Superior temporal gyrus (tissue), 1 donor: ENCODE measurements at regions not wholly inside any gene's neighbourhood (a gene's known extent, or its start where the extent isn't known, plus 50 kb on each side); places are given as distances from the start of the nearest gene placed in this dataset.

ENCODE experiments used
- DNase-seq: peaks from one replicate; pipeline ENCODE4 v3.0.0-alpha.2; 2016; ENCODE audit errors: extremely low spot score

DNA sequence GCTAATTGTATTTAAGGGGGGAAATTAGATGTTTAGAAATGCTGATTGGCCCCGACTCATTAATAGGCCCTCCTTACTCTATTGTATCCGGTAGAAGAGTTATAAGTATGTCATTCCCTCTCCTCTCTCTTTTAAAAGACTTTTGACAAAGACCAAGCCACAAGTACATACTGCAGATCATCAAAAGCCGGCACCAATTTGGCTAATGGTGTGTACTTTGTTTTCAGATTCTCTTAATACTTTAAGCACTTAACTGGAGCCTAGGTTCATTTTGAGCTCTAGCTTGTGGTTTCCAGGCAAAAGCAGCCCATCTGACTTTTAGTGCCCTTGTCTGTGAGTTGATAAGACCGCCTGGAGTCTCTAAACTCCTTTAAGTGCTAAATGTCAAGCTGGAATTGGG is 210.0 kb upstream of the LYZL1 start:
- no peak for DNase-seq

DNA sequence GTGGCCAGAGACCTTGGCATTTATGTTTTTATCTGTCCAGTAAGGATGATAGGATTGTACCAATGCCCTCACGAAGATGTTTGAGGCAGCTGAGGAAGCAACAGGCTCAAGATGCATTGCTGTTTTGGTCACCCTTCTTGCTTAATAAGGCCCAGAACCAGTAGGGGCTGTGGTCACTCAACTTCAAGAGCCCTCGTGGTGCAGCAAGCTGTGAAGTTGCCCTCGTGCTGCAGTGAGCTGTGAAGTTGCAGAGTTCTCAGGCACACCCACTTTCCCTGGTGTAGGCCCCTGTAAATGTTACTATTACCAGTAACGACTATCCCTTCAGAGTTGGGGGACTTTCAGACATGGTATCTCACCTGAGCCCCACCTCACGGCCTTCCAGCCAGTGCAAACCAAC is 207.6 kb upstream of the LYZL1 start:
- no peak for DNase-seq

DNA sequence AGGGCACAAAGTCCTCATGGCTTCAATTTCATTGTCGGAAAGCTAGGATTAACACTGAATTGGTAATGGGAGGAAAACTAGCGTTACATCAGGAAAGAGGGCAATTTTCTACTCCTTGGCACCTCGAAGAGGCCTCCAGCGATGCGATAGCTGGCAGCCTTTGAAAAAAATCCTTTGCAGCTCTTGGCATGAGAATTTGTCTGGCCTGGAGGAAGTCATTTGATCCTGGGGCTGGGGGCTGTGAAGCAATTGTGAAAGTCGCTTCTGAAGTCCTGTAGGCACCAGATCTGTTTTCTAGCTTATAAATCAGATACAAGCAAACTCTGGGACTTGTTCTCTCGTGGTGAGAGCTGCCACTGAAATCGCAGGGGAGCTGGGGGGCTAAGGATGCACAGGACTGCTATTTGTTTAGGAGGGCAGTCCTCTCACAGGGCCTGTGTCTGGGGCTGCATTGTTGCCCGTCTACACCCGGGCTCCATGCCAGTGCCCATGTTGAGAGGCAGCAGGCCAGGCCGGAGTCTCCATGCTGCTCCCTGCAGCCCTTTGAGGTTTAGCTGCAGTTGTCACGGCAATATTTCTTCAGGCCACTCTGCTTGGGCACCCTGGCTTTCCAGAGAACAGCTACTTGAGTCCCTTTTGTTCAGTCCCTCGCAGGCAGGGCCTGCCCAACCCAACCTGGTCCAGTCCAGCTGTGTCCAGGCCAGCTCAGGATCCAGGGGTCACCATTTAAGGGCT is 206.8 kb upstream of the LYZL1 start:
- no peak for DNase-seq

DNA sequence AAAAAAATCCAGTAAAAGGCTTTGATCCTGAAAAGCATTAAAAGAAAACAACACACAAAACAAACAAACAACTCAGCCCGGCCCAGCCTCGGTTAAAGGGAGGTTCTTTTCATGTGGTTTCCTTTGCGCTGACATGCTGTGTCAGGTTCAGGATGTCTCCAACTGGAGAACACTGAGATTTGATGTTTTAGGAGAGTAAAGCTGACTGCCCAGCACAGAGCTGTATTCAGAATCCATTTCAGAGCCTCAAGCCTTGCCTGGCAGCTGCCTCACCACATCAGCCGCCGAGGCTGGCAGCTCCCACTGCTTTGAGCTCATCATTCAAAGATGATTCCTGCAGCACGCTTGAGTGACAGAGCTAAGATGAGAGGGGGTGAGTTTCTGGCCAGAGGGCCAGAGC is 205.8 kb upstream of the LYZL1 start:
- DNase-seq: peak; percentile 34

DNA sequence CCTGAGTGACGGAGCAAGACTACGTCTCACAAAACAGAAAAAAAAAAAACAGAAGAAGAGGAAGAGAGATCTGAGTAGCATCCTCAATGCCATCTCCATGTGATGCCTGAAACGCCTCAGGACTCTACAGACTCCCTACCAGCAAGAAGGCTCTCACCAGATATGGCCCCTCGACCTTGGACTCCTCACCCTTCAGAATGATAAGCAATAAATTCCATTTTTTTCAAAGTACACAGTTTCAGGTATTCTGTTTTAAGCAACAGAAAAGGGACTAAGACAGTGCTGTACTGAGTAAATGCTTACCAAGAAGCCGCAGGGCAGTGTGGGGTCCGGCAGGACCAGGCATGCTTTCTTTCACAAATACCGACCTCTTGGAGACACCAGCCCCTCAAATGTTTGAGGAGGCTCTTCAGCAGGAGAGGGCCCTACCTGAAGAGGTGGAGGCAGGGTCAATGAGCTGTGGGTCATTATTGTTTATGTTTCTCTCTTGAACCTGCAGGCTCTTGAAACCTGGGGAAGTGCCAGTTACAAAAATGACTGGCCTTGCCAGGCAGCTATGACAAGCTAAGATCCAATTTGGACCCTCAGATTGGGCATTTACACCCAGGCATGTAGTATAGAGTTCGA is 204.1 kb upstream of the LYZL1 start:
- no peak for DNase-seq

DNA sequence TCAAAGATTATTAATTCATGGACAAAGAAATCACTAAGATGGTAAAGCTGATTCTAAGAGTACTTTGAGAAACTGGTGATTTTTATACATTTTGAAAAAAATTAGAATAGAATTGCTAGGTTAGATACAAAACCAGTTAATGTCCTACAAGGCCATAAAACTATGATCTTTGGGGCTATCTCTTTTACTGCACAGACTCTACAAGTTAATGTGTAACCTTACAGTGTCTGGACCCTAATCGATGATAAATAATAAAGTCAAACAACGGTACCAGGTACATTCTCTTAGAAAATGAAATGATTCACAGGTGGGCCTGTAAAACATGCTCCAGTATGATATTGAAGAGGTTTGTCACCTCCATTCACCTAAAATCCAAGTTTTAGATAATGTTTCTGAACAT is 199.8 kb upstream of the LYZL1 start:
- no peak for DNase-seq

DNA sequence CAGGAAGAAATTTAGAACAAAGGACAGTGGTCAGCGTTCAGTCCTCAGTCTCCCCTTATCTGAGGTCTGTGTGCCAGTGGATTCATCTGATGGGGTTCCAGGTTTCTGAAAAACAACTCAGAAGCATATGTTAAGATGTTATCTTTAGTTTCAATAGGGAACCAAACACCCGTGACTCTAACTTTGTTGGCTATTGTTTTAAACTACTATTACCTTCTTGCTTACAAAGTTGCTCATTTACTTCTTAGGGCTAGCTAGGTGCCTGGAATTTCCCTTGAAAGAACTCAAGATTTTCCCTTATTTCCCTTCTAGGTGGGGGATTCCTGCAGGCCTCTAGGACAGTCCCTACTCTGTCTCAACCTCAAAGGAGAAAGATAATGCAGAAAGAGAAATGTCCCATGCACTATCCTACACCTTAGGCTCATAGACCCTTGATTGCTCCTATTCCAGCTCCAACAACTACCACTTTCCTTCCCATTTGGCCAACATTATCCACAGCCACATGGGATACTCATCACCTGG is 192.5 kb upstream of the LYZL1 start:
- no peak for DNase-seq

DNA sequence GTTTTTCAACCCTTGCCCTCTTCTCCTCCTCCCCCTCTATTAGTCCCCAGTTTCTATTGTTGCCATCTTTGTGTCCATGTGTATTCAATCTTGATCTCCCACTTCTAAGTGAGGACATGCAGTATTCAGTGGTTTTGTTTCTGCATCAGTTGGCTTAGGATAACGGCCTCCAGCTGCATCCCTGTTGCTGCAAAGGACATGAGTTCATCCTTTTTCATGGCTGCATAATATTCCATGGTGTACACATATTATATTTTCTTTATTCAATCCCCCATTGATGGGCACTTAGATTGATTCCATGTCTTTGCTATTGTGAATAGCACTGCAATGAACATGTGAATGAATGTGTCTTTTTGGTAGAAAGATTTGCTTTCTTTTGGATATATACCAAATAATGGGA is 190.4 kb upstream of the LYZL1 start:
- no peak for DNase-seq

DNA sequence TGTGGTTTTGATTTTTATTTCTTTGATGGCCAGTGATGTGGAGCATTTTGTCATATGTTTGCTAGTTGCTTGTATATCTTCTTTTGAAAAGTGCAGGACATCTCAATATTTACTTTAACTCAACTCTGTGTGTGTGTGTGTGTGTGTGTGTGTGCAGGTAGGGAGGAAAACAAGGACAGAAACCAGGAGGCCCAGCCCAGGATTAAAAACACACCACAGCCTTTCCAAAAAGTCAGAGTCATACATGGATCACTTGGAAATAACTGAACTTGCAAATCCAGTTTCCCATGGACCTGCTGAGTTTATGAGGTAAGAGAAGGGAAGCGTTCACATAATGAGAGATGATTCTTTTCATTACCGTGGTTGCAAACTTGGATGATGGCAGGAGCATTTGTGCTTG is 189.9 kb upstream of the LYZL1 start:
- DNase-seq: no peak

DNA sequence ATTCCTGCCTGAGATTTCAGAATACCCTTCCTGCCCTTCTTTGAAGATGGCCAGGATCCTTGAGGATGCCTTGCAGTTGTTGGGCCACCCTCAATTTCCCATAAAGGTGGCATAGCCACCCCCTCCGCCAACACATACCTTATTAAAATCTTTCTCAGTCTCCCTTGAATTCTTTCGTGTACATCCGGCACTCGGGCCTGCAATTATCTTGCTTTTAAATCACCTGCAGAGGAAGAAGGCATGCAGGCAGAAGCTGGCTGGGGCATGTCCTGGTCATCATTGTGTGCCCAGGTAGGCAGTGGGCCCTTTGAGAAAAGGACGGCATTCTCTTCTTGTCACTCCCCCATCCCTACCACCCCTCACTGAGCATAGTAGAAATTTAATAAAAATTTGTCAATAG is 189.5 kb upstream of the LYZL1 start:
- DNase-seq: no peak

DNA sequence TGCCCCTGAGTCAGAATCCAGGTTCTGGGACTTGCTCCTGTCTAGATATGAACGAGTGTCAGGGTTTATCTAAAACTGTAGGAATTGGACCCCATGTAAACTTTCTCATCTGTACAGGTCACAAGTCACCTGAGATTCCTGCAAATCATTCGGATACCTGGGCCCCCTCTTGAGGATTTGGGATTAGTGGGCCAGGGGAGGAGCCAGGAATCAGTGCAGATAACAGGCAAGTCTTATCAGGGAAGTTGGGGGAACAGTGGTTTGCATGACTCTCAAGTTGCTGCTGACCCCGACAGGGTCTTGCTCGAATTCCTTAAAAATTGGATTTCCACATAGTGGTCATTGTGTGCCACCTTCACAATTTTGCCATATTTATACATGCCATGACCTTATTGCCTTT is 188.4 kb upstream of the LYZL1 start:
- no peak for DNase-seq

DNA sequence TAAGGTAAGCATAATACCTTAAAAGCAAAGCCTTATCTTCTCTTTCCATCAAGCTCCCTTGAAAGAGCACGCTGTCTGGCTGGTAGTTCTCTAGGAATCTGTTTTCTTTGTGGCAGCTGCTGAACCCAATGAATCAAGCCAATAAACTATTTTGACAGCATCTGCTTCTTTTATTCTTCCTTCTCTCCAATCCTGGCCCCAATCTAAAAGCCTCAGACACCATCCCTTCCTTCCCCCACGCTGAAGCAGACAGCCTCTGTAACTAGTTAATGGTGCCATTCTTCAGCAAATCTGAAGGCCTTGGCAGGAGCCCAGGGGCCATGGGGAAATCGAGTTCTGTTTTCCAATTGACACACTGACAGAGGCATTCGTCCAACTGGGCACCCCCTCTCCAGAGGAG is 186.6 kb upstream of the LYZL1 start:
- no peak for DNase-seq

DNA sequence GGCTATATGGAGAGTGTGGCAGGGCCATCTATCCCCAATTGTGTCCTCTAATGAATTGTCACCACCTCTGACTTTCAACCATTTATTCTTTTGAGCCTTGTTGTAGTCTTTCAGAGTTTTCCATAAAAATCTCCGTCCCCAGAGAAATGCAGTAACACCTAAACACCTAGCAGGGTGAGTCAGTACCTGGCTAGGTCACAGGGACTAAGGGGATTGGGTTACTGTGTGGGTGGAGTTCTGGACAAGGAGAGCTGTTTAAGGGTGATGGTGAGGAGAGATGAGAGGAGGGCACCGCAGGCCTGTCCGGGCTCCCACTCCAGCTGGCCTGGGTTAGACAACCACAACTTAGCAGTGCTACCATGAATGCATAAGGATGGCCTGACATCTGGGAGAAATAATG is 186.2 kb upstream of the LYZL1 start:
- DNase-seq: no peak

DNA sequence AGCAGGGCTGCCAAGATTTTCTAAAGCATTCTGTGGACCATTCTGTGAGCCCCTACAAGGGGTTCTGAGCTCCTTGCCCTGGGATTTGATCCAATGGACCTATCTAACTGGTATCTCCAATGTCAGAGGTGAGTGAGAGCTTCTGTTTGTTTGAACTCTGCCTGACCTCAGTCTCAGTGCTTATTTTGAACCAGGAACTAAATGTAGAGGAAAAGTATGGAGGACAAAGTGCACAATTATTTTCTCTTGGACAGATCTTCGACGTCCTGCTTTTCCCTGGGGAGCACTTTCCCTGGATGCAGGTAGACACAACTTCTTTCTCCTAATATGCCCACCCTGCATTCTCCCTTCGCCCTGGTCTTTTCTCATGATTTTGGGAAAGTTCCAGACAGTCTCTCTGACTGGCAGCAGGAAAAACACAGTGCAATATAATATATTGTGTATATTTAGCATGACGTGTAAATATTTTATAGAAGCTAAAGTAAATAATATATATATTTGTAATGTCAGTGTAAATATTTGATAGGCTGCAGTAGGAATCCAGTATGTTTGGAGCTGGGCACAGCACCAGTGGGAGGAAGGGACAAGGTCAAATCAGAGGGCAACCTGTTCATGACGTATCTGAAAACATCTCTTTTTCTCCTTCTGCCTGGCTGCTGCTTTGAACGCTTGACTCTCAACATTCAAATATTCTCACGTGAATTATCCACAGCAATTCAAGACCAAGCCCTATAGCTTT is 184.0 kb upstream of the LYZL1 start:
- no peak for DNase-seq

DNA sequence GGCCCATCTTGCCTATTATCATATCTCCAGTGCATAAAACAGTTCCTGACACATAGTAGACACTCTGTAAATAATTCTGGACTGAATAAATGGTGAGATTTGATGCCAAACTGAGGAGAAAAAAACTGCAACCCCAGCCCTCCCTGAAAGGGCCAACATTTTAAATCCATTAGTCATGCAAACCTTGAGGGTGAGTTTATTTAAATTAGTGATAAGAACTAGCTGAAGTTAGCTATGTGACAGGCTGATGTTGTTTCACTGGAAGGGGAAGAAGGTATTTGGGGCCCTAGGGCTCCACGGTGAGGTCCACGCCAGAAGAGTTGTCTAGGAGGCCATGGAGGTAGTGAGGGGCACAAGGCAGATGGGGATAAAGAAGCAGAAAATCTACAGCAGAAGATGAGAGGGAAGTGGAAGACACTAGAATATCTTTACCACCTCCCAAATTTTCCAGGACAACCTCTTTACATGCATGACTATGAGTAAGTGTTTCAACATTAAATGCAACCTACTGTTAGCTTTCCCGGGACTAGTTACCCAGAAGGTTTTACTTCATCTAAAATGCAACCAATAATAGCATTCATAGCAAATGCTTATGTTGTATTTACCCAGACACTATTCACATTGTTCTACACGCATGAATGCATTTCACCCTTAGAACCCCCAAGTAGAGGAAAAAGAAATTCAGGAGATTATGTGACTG is 183.2 kb upstream of the LYZL1 start:
- DNase-seq: no peak

DNA sequence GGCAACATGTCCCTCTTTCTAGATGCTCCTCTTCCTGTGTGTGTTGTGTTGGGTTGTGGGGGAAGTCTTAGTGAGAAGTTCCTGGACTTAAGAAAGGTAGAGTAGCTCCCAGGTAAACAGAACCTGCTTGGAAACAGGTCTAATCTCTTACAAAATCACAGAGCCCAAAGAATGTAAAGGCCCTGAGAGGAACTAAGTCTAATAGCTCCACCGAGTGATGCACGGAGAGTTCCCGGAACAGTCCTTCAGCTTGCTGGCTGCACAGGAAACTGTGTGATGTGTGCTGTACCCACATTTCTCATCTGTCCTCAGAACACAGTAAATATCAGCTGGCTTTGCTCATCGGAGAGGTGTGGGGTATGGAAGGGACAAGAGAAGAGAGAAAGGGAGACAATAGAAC is 182.6 kb upstream of the LYZL1 start:
- no peak for DNase-seq

DNA sequence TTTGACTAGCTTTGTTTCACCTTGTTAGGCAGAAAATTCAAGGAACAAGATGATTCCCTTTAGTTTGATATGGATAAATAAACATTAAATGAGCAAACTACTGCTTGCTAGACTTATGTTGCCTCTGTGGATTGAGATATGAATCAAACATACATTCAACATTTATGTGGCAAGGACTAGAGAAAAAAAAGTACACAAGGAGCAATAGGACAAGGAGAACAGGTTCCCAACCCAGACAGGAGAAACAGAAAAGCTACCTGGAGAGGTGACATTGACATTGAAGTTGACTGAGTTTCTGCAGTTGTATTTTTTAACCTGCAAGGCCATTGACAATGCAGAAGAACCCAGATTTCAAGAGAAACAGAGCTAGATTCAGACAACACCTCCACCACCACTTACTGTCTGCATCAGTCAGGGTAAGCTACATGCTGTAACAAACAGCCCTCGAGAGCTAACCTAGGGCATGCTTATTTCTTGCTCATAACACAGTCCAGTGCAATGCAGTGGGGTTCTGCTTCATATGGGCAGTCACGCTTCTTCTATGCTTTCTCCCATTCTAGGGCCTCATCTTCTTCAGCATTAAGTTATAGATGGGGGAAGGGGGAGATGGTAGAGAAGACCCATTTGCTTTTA is 180.9 kb upstream of the LYZL1 start:
- no peak for DNase-seq

DNA sequence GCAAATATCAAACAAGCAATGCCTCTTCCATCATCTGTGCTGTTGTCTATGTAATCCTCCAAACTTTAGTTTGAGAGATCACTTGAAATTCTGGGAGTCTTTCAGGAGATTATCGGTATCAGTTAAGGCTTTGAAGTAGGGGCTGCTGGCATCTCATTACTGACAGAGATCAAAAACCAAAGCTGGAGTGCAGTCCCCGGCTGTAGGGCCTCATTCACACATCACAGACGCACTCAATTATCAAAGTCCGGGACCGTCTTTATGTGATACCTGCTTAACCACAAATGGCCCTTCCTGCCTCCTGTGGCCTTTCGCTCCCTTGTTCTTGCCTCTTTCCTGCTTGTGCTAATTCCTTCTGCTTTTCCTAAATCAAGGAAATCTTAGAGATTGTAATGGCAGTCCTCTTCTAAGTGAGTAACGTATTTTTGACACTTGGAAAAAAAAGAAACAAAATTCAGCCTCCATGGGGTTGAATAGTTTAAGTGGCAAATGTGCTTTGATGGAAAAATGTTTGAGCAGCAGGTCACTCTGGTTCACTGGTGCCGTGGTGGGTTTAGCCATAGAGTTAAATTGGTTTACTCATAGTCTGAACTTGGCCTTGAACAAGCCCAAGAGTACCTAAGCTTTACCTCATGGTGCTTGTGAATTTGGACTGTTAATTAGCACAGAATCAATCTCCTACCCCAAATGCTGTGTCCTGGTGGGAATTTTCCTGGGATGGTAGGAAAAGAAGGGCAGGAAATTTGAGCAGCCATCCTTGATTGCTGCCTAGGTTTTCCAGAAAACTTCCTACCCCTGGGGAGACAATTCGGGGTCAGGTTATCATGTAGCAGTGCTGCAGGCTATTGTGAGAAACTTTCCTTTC is 178.9 kb upstream of the LYZL1 start:
- no peak for DNase-seq

DNA sequence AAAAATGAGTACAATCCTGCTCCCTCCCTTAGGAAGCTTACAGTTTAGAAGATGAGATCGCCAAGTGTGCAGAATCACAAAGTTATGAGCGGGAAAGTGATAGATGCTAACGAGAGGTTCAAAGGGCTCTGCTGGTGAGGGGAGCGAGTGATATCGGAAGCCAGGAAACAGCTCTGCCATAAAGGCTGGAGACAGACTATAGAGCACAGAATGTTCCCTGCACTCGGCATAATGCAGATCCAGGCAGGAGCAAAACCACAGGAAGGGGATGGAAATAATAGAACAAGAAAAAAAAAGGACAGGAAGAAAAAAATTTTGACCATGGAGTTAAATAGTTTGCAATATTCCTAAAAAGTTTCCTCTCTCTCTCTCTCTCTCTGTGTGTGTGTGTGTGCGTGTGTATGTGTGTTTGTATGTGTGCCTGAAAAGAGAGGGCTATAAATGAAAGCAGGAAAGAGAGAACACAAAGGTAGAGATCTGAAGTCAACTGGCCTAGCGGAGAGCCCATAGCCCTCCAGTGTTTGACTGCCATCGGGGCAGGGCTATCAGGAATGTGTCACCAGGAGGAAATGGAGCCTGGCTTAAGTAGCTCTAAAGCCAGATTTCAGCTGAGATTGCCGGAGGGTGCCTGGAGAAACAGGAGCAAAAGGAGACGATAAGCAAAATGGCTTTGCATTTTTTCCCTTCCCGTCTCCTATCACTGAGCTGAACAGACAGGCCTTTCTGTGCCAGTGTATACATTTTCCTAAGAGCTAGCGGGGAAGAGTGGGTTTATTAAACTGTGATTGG is 175.8 kb upstream of the LYZL1 start:
- DNase-seq: no peak

DNA sequence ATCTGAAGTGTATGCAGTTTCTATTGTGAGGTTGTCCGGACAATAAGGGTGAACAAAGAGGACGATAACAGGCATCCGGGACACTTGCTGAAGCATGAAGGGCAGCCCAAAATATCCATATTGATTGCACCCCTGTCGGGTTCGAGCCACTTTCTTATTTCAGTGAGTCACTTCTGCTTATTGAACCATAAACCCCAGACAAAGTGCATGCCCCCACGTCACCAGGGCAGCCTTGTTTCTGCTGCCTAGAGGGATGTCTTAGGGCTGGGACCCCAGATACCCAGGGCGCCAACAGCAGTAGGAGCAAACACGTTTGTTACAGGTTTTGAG is 175.3 kb upstream of the LYZL1 start:
- no peak for DNase-seq
